ENCODE measurements at regions not wholly inside any gene's neighbourhood (a gene's known extent, or its start where the extent isn't known, plus 50 kb on each side); places are given as distances from the start of the nearest gene placed in this dataset.

DNA sequence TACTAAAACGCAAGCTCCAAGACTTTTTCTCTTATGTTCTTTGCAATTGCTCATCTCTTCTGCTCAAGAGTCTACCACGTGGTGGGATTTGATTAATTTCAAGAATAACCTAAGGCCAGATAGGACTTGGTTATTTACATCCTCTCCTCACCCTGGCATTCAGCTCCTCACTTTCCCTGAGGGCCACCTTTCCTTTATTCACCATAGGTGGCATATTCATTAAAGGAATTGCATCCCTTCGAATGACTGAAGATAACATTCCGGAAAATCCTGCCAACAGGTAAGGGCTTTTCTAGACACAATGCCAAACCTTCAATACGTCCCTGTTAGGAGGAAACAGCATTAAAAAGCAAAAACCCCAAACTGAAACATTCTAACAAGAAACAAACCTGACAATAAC is 220.0 kb upstream of the KBTBD8 start:
- no peak for TF ChIP-seq YY1 (IDR thresholded peaks at IDR 0.05; ENCODE audit: insufficient read depth, insufficient read length)
- no peak for TF ChIP-seq ZNF274 (IDR thresholded peaks at IDR 0.05; ENCODE audit: low read depth, low read length)
